ENCODE measurements at regions not wholly inside any gene's neighbourhood (a gene's known extent, or its start where the extent isn't known, plus 50 kb on each side); places are given as distances from the start of the nearest gene placed in this dataset.
"Not testable (repeated sequence)": the region's sequence is repeated elsewhere in the genome, so short reads cannot be mapped to it uniquely, and the experiment has no call there.

DNA sequence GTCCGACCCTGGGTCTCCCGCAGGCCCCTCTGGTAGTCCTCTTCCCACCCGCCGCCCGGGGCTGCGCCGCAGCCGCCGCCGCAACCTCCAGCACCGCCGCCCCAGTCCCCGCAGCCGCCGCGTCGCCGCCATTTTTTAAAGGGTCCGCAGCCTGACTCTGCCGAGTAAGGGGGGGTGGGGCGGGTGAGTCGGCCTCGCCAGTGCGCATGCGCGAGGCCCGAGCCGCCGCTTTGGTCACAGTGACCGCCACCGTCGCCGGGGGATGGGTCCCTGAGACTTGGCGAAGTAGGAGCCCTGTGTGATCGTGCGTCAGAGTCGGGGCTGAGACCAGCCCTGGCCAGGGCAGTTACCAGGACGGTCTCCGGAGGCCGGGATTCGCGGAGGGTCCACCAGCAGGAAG is 532.8 kb downstream of the FOXD4L4 start:
- CTCF ChIA-PET (ENCODE audit: unreplicated experiment); H3K36me3 ChIP-seq (ENCODE audit: insufficient read depth, low read length); H3K4me1 ChIP-seq (ENCODE audit: insufficient read depth, low read length, poor library complexity, severe bottlenecking); H4K20me1 ChIP-seq (ENCODE audit: insufficient read depth, low read length); DNase-seq (ENCODE audit: low spot score); POLR2A ChIA-PET; H3K27ac ChIP-seq (ENCODE audit: low read depth, low read length, poor library complexity, severe bottlenecking); H3K9me3 ChIP-seq (ENCODE audit: low read length); intact Hi-C loops (cut with micrococcal nuclease; ENCODE audit: unreplicated experiment); H3K9me2 ChIP-seq (ENCODE audit: insufficient read depth, low read length); H3K79me2 ChIP-seq (ENCODE audit: insufficient read depth, low read depth, low read length); H3K4me2 ChIP-seq (ENCODE audit: low read length); H2AFZ ChIP-seq (ENCODE audit: low read length): not testable (repeated sequence)
- TSS peak; percentile 69 for BruUV-seq (replicated peaks)
- H3K4me3 ChIP-seq (ENCODE audit: low read depth, low read length, poor library complexity, severe bottlenecking): peak overlapping the region; percentile 69

DNA sequence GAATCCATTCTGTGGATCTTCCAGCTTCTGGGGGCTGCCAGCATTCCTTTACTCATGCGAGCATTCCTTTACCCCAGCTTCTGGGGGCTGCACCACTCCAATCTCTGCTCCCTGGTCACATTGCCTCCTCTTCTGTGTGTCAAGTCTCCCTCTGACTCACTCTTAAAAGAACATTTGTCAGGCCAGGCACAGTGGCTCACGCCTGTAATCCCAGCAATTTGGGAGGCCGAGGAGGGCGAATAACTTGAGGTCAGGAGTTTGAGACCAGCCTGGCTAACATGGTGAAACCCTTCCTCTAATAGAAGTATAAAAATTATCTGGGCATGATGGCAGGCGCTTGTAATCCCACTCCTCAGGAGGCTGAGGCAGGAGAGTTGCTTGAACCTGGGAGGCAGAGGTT is 541.9 kb downstream of the FOXD4L4 start:
- H3K4me3 ChIP-seq (ENCODE audit: low read depth, low read length, poor library complexity, severe bottlenecking); H3K36me3 ChIP-seq (ENCODE audit: insufficient read depth, low read length); BruUV-seq (replicated peaks); H3K9me2 ChIP-seq (ENCODE audit: insufficient read depth, low read length); H3K27ac ChIP-seq (ENCODE audit: low read depth, low read length, poor library complexity, severe bottlenecking); POLR2A ChIA-PET; H2AFZ ChIP-seq (ENCODE audit: low read length); H4K20me1 ChIP-seq (ENCODE audit: insufficient read depth, low read length); H3K79me2 ChIP-seq (ENCODE audit: insufficient read depth, low read depth, low read length); DNase-seq (ENCODE audit: low spot score); intact Hi-C loops (cut with micrococcal nuclease; ENCODE audit: unreplicated experiment); H3K4me2 ChIP-seq (ENCODE audit: low read length); H3K4me1 ChIP-seq (ENCODE audit: insufficient read depth, low read length, poor library complexity, severe bottlenecking); H3K9me3 ChIP-seq (ENCODE audit: low read length); CTCF ChIA-PET (ENCODE audit: unreplicated experiment): not testable (repeated sequence)

Data from OCI-LY7 (cell line).